Stimulated activated CD8-positive, alpha-beta memory T cell treated with anti-CD3 and anti-CD28 coated beads, Interleukin-4, amount 100 ng/mL, for 4 hours (primary cell): ENCODE measurements at regions not wholly inside any gene's neighbourhood (a gene's known extent, or its start where the extent isn't known, plus 50 kb on each side); places are given as distances from the start of the nearest gene placed in this dataset.

ENCODE experiments used
- DNase-seq, 2 donors: peaks; one replicate each; pipeline ENCODE4 v3.0.0-alpha.2; 2020; ENCODE audit warnings: low read depth in 2 of 2, low spot score in 1 of 2

DNA sequence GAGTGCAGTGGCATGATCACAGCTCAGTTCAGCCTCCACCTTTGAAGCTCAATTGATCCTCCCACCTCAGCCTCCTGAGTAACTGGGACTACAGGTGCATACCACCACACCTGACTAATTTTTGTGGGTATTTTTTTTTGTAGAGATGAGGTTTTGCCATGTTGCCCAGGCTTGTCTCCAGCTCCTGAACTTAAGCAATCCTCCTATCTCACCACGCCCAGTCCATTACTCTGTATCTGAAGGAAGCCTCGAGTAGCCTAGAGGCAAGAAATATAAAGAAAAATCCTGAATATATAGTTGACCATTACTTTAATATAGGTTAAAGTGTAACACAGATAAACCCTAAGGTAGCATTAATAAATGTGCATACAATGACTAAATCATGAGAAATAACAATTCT lies 686.8 kb upstream of the PIK3C3 start:
- DNase-seq: no peak

DNA sequence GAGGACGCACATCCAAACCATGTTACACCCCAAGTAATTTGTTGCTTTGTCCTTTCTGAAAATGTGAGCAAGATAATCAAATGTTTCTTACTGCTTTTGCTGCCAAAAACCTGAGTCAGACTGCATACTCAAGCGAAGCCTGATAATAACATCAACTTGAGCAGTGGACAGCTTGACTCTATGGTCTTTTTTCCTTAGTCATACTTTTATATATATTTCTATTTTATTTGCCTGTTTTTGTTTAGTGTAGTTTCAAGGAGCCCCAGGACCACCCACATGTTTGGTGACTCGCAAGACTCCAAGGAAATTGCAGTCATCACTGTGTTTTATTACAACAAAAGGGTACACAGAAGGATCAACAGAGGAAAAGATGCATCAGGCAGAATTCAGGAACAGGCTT lies 688.4 kb upstream of the PIK3C3 start:
- no peak for DNase-seq

- DNase-seq: no peak
These were observed 688.8 kb upstream of the PIK3C3 start for GRCh38 chr18:41266204-41266603.

DNA sequence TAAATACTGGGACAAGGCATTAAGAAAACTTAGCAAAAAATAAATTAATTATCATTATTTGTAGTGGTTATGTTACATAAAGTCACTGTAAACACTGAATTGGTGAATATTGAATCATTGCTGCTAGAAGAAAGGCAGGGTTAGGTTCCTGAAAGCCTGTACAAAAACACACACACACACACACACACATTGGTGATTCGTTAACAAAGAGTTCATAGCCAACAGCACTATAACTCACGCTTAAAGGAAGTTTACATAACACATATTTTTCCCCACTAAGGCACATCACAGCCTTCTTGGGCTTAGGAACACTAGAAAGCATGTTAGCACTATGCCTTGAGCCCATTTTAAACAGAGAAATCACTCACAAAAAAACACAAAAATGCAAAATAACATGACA lies 690.0 kb upstream of the PIK3C3 start:
- DNase-seq: no peak

DNA sequence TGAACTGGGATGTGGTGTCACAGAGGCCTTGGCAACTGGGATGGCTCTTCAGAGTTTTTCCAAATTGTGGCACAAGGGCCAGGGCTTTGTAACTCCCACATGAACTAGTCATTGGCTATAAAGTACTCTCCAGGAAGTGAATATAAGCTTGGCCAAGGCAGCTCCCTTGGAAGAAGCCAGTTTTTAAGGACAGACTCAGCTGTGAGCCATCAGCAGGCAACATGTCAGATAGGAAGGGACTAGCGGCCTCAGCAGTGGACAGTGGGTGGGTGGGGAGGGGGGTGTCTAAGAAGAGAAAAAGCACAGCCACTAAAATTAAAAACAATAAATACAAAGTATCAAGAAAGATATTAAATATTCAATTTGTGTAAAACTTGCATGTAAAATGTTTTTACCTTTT lies 691.1 kb upstream of the PIK3C3 start:
- no peak for DNase-seq

DNA sequence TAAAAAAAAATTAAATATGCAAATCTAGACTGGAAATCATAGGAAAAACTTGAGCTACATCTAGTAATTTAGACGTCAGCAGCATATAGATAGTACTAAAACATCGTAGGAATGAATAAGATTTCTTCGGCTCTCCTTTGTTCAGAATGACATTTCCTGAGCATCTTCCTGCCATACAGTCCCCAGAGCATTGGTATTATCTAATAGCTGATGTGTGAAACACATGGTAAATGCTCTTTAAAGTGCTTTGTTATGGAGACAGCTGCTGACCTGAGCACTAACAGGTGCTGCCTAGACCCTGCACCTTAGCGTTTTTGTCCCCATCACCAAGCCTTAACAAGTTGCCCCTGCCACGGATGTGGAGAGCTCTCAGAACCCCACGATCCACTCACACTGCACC lies 692.3 kb upstream of the PIK3C3 start:
- no peak for DNase-seq

DNA sequence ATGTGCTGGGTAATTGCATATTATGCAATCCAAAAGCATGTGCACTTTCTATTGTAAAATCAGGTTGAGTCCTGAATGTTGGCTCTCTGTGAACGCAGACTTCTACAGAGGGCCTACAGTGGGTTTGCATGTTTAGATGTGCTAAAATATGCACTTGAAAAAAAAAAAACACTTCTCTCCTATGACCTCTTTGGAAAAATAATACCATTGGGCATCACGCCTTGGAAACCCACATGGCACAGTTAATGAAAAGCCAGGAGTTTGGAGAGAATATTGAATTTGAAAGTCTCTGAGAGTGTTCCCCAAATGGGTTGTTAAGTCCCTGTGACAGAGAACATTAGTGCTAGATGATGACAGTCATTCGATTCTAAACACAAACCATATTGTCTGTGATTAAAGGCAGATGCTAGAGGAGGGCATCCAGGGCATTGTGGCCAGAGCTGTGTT lies 710.4 kb upstream of the PIK3C3 start:
- no peak for DNase-seq

DNA sequence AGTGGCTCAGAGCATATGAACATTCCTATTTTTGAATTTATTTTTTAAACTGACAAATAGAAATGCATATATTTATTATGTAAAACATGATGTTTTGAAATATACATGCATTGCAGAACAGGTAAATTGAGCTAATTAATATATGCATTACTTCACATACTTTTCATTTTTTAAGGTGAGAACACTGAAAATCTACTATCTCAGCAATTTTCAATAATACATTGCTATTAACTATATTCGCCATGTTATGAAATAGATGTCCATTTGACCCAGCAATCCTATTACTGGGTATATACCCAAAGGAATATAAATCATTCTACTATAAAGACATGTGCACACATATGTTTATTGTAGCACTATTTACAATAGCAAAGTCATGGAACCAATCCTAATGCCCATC lies 717.7 kb upstream of the PIK3C3 start:
- no peak for DNase-seq

DNA sequence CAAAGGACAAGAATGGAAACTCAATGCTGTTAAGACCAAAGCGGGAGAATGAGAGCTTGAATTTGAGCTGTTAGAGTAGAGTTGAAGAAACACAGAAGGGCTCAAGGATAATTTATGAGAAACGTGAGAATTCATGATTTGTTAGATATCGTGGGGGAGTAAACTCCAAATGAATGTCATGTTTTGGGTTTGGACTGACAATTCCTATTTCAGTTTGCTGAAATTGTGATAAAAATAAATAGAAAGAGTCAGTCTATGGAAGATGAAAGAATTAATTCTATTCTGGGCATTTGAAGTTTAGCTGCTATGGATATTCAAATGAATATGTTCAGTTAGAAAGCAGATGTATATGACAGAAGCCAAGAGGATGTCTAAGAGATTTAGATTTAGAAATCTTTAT lies 723.4 kb upstream of the PIK3C3 start:
- DNase-seq: no peak

GRCh38 chr18:41227993-41228392 lies 727.0 kb upstream of the PIK3C3 start:
- DNase-seq: no peak

DNA sequence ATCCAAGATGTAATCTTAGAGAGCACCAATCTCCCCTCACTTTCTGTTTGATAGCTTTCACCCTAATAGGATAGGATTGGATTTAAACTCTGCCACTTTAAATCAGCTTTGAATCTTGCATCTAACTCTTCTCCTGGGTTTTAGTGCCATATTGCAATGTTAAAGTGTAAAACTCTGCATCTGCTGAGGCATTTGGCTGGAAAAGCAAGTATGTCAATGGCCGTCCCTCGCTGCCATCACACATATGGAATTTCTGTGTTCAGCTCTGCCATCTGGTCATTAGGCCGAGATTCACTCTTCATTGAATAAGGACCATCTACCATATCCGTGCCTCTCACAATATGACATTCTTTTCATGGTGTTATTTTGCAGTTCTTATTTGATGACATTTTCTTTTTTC lies 728.1 kb upstream of the PIK3C3 start:
- DNase-seq: no peak

GRCh38 chr18:41226186-41226585 lies 728.8 kb upstream of the PIK3C3 start:
- no peak for DNase-seq

- DNase-seq: no peak
These were observed 738.6 kb upstream of the PIK3C3 start for GRCh38 chr18:41216341-41217003.

DNA sequence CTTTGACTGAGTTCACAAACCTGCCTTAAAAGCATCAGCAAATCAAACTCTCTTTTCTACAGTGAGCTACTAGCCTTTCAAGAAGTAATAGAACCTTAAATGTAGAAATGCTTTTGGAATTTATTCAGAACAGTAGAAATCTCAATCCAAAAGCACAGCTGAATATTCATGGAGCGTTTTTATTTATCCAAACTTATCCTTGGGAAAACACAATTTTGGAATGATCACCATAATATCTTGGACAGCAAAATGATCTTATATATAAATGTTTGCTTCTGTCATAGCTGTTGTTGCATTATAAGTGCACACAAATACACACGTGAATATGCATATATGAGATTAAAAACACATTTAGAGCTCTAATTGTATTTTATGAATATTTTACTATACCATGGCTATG lies 747.3 kb upstream of the PIK3C3 start:
- DNase-seq: no peak

- no peak for DNase-seq
These were observed 748.6 kb upstream of the PIK3C3 start for GRCh38 chr18:41206341-41206830.

- no peak for DNase-seq
These were observed 755.8 kb upstream of the PIK3C3 start for GRCh38 chr18:41199212-41199611.

DNA sequence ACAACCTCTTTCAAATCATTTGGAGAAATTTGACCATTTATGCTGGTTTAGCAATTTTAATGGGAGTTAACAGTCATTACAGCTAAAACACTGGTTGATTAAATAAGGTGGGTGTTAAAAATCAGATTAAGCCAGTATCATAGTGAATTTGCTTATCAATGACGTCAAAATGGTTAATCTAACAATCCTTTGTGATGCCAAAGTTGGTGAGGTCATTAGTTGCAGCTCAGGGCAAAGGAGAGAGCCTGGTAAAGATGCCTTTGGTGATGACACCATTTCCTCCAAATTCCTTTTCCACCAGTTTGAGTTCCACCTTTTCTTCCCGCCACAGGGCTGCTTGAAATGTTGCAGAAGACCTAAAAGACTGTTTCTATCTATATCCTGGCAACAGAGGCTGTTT lies 757.1 kb upstream of the PIK3C3 start:
- DNase-seq: no peak

DNA sequence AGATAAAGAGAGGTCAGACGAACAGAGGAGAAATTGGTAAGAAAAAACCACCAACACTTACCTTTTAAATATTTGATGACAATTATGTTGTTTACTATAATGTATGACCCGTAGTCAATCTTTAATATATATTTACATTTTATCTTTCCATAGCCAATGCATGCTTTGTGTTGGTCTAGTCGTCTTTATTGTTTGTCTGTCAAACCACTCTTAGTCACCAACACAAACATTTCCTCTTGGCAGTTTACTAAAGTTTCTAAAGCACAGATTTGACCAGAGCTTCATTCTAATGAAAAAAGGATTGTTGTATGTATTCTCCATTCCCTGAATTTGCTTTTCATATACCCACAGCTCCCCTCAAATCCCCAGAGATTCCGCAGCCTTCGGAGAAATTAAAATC lies 784.7 kb upstream of the PIK3C3 start:
- DNase-seq: no peak

DNA sequence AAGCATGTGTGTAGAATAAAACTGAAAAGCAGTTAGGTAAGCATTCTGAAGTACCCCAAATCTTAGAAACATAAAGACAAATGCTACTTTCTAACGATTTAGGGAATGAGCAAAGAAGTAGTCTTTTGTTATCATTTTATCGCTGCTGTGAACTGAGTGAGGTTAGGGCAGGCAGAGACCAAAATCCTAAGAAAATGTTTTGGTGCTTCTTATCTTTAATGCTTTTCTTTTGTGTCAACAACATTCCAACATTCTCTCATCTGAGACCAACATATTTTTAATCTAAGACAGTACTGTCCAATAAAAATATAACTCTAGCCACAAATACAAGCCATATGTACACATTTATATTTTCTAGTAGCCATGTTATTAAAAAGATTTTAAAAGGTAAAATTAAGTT lies 789.4 kb upstream of the PIK3C3 start:
- no peak for DNase-seq

- no peak for DNase-seq
These were observed 792.3 kb upstream of the PIK3C3 start for GRCh38 chr18:41162781-41163180.

GRCh38 chr18:41162191-41162590 lies 792.8 kb upstream of the PIK3C3 start:
- DNase-seq: no peak

DNA sequence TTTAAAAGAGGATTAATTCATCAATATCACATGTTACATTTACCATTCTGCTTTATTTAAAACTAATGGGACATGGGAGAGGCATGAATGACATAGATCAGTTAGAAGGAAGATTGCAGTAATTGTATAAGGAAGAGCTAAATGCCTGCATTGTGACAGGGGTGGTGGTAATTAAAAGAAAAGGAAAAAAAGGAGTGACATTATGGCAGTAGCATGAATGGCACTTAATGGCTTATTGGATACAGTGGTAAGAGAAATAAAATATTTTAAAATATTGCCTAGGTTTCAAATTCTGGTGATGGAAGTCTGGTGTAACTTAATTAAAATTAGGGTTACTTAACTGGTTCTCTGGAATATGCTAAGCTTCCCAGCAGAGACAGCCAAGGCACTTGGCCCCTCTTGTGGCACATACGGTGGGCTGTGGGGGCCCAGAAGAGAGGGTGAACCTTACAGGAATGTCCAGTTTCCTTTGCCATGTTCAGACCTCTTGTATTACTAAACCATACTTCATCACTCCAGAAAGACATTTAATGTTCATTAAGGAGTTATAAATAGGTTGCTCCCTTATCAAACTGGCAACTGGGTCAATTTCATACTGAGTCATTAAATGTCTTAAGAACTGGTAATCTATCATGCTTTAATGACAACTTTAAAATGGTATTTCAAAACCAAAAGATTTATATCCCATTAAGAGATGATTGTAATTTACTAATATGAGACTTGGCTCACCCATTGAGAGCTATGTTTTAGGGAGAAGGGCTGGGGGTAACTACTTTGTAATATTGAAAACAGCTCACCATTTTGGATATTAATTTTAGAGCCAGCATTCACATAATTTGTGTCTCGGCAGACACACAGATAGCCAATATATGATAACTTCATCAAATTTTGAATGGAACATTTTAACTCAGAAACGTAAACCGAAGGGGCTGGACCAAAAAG lies 798.9 kb upstream of the PIK3C3 start:
- DNase-seq: no peak
